ENCODE measurements at regions not wholly inside any gene's neighbourhood (a gene's known extent, or its start where the extent isn't known, plus 50 kb on each side); places are given as distances from the start of the nearest gene placed in this dataset.
"Not testable (repeated sequence)": the region's sequence is repeated elsewhere in the genome, so short reads cannot be mapped to it uniquely, and the experiment has no call there.

- DNase-seq (ENCODE audit: extremely low spot score) = no peak
- TF ChIP-seq CTCF (IDR thresholded peaks at IDR 0.05; ENCODE audit: control extremely low read depth, extremely low read depth, low read depth, missing control alignments) = no peak
- ChIA-PET CTCF (no interaction called here), POLR2A (no interaction called here)
These were observed 62.1 kb upstream of the TMEM97 start for GRCh38 chr17:28256881-28257280.

GRCh38 chr17:28258347-28258887 lies 60.6 kb upstream of the TMEM97 start:
- ChIA-PET CTCF (interaction anchor here (1.0 to 2.4 kb wide), 6 partner anchors 10 to 453 kb away, joined by 3 to 8 read pairs (median 3); partner anchors contain the start of gene TNFAIP1), POLR2A (no interaction called here)
- no peak for DNase-seq (ENCODE audit: extremely low spot score)
- no peak for TF ChIP-seq CTCF (IDR thresholded peaks at IDR 0.05; ENCODE audit: control extremely low read depth, extremely low read depth, low read depth, missing control alignments)

GRCh38 chr17:28261219-28261618 lies 57.8 kb upstream of the TMEM97 start:
- no peak for TF ChIP-seq CTCF (IDR thresholded peaks at IDR 0.05; ENCODE audit: control extremely low read depth, extremely low read depth, low read depth, missing control alignments)
- POLR2A ChIA-PET = no interaction called here
- no peak for DNase-seq (ENCODE audit: extremely low spot score)
- CTCF ChIA-PET = interaction anchor here (1.6 kb wide), 1 partner anchor 9 kb away, joined by 12 read pairs; no protein-coding TSS in a partner anchor

- DNase-seq (ENCODE audit: extremely low spot score); POLR2A ChIA-PET; CTCF ChIA-PET: not testable (repeated sequence)
These were observed 56.8 kb upstream of the TMEM97 start for GRCh38 chr17:28262123-28262745.

- CTCF ChIA-PET = interaction anchor here (1.6 to 4.1 kb wide), 3 partner anchors 14 to 460 kb away, joined by 4 to 22 read pairs (median 4); no protein-coding TSS in a partner anchor
- POLR2A ChIA-PET; DNase-seq (ENCODE audit: extremely low spot score): not testable (repeated sequence)
These were observed 54.0 kb upstream of the TMEM97 start for GRCh38 chr17:28264902-28265548.

GRCh38 chr17:28265856-28266546 lies 53.0 kb upstream of the TMEM97 start:
- POLR2A ChIA-PET = not testable (repeated sequence)

GRCh38 chr17:28266547-28266920 lies 52.5 kb upstream of the TMEM97 start:
- DNase-seq (ENCODE audit: extremely low spot score); POLR2A ChIA-PET: not testable (repeated sequence)
- CTCF ChIA-PET = interaction anchor here (4.1 kb wide), 1 partner anchor 15 kb away, joined by 22 read pairs; no protein-coding TSS in a partner anchor

More at GRCh38 chr17:28265856-28266546, 53.0 kb upstream of the TMEM97 start:
- CTCF ChIA-PET = interaction anchor here (1.6 to 4.1 kb wide), 2 partner anchors 15 to 461 kb away, joined by 4 to 22 read pairs; no protein-coding TSS in a partner anchor
- not testable (repeated sequence) for DNase-seq (ENCODE audit: extremely low spot score)

GRCh38 chr17:28266926-28267719 lies 51.9 kb upstream of the TMEM97 start:
- DNase-seq (ENCODE audit: extremely low spot score); POLR2A ChIA-PET: not testable (repeated sequence)
- CTCF ChIA-PET = interaction anchor here (2.7 to 4.1 kb wide), 2 partner anchors 9 to 16 kb away, joined by 8 to 22 read pairs; no protein-coding TSS in a partner anchor

Data from GM10248 (cell line).